ENCODE measurements at regions not wholly inside any gene's neighbourhood (a gene's known extent, or its start where the extent isn't known, plus 50 kb on each side); places are given as distances from the start of the nearest gene placed in this dataset.

DNA sequence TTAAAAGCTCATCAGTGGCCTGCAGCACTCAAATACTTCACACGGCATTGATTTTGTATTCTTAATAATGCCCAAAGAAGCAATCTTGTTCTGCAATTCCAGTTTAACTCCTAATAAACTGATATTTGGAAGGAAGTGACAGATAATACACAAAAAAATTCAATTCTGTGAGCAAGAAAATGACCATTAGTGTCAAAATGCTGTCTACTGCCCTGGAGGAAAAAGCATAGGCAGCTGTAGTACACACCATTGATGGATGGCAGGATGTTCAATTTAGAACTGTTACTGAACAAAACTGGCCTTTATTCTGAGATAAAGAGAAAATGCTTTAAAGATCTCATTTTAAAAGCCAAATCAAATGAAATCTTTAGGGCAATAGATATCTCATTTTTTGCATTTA lies 251.3 kb upstream of the FMN2 start:
- no peak for DNase-seq

- no peak for DNase-seq
Observed at GRCh38 chr1:239840790-239841189, 250.9 kb upstream of the FMN2 start.

- no peak for DNase-seq
Observed at GRCh38 chr1:239841631-239842030, 250.1 kb upstream of the FMN2 start.

- DNase-seq, result no peak
Observed at GRCh38 chr1:239843541-239843940, 248.1 kb upstream of the FMN2 start.

GRCh38 chr1:239844833-239845232 lies 246.8 kb upstream of the FMN2 start:
- no peak for DNase-seq

DNA sequence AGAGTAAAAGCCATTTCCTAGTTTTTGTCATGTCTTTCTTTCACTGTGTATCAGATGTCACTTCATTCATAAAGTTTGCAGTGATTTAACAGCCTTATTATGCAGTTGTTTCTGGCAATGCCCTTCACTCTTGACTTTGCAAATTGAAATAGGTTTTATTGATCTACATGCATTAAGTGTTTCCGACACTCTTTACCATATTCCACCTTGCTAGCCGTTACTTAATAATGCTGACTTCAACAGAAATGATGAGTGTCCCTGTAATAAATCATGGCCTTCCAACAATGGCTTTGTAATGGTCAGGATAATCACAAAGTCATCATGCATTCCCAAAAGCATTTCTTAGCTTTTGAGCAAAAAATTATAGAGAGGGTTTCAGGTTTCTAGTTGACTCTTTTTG lies 236.8 kb upstream of the FMN2 start:
- no peak for DNase-seq

- DNase-seq, result no peak
Observed at GRCh38 chr1:239856067-239856466, 235.6 kb upstream of the FMN2 start.

- no peak for DNase-seq
Observed at GRCh38 chr1:239856924-239857323, 234.8 kb upstream of the FMN2 start.

DNA sequence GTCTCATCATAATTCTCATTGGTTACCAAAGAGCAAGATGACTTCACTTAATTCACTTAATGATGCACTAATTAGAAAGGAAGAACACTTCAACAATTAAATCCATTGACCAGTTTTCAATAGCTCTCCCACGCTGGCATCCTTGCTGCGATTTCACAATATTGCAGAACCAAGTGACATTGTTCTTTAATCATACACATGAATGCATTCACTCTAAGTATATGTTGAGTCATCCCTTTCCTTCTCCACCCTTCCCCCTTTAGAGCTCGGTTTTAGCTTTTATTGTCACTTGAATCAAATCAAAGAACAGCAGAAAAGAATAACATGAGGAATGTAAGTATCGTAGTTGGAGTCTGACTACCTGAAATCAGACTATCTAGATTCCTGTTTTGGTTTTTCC lies 233.6 kb upstream of the FMN2 start:
- DNase-seq, result no peak

GRCh38 chr1:239858529-239858928 lies 233.2 kb upstream of the FMN2 start:
- DNase-seq, result no peak

DNA sequence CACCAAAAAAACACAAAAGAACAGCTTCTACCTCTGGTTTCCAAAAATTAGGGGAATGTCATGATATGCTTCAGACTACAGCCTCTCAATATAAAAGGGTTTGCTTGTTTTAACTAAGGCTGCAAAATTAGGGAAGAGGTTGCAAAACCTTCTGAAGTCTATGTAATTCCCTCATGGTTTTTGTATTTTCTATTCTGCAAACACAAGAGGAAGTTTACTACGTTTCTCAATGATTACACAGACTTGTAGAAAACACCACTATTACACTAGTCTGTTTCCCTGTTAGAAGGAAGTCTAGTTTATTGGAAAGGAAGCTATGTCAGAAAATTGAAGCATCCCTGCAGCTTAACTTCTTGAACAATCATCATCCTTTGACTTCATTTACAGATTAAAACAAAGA lies 229.7 kb upstream of the FMN2 start:
- no peak for DNase-seq

DNA sequence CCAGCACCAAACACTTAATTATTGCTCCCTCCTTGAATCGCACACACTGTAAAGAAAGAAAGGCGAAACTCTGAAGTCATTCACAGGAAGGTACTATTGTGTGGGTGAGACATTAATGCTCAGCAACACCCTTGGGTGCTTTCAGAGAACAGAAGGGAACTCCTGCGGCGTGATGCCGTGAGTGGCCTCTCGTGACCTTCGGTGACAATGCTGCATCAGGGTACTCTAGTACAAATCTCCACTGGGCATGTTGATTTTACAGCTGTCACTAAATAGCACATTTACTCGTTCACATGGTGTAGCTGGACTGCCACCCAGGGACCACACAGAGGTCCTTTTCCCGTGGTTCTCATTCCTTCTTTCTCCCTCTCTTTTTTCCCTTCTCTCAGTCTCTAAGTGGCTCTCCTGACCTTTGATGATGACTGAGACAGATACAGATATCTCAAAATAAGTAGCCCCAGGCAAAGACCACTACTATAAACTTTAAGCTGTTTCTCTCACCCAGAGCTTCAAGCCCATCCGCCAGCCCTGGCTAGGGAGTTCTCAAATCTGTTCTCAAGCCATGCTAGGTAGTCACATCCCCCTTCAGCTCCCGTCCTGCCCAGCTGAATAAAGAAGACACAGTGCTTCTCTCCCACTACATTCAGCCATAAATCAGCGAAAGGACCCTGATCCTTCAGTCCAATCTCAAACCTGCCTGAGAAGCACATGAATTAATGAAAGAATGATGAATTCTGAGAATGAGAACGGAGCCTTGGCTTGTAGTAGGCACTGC lies 223.4 kb upstream of the FMN2 start:
- DNase-seq, result no peak

GRCh38 chr1:239870194-239870593 lies 221.5 kb upstream of the FMN2 start:
- DNase-seq, result no peak

DNA sequence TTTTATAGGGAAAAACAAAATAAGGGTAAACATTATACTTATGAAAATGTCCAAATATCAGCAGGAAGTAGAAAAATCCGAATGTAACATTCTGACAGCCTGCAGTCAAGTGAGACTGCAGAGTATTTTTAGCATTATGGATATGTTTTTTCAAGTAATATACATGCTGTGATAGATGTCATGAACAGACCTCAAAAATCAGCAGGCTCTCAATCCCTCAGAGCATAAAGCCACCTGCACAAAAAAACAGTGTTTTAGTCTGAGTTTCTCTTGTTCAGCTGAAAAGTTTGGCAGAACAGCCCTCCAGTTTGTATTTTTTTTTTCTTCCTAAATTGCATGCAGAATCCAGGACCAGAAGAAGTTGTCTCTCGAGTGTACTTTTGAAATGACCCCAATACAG lies 219.1 kb upstream of the FMN2 start:
- DNase-seq, result no peak

DNA sequence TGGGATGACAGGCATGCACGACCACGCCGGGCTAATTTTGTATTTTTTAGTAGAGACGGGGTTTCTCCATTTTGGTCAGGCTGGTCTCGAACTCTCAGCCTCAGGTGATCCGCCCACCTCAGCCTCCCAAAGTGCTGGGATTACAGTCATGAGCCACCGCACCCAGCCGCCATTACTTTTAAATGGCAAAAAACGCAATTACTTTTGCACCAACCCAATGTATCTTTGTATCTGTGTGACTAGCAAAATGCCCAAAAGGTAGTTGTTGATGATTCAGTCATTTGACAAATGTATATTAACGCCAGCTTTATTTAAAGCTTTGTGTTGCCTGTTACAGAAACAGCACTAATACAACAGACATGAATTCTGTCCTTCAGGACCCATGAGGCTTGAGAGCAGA lies 216.9 kb upstream of the FMN2 start:
- no peak for DNase-seq

- no peak for DNase-seq
Observed at GRCh38 chr1:239879321-239880170, 212.1 kb upstream of the FMN2 start.

- DNase-seq, result no peak
Observed at GRCh38 chr1:239882967-239883366, 208.7 kb upstream of the FMN2 start.

DNA sequence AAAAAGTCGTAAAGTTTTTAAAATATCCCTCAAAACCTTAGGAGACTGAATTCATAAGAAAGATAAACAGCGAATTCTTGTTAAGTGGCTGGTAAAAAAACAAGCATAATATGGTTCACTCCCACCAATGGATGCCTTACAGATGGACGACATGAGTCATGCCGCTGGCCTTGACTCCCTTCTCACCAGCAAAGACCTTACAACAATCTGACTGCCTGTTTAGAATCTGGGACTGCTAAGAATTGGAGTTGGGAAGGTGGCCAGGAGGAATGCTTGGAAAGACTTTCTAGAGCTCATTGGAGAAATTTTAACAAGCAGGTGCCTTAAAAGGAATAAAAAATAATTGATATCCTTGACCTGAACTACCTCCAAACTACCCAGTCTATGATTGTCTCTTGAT lies 206.9 kb upstream of the FMN2 start:
- DNase-seq, result no peak

DNA sequence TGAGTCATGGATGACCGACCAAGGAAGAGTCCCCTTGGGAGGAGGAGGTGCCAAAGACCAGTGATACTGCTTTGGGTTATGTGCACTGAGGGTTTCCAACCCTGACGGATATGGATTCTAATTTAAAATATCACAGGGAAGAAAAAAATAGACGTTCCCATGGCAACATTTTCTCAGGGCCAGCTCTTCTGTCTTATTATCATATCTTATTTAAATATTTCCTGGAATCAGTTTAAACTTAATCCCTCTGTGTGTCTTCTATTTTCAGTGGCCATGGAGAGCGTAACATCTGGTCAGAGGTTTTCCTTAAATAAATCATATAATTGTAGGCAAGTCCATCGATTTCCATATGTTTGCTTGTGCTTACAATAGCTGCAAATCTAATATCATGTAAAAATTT lies 205.4 kb upstream of the FMN2 start:
- no peak for DNase-seq

DNA sequence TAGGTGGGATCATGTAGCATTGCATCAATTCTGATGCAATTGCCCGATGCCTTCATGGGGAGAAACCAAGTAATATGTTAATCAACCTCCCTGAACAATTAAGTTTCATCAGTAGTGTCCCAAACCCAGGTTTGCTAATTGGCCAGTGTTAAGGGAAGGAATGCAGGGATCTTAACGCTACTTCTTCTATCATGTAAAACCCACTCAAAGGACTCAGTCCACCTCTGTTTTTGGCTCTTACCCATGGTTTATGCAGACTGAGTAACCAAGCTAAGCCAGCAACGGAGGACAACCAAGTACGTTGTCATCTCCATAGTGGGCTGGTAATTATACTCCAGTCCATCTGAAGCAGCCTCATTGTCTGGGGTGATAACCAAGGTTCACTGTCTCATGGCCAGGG lies 203.0 kb upstream of the FMN2 start:
- DNase-seq, result no peak

DNA sequence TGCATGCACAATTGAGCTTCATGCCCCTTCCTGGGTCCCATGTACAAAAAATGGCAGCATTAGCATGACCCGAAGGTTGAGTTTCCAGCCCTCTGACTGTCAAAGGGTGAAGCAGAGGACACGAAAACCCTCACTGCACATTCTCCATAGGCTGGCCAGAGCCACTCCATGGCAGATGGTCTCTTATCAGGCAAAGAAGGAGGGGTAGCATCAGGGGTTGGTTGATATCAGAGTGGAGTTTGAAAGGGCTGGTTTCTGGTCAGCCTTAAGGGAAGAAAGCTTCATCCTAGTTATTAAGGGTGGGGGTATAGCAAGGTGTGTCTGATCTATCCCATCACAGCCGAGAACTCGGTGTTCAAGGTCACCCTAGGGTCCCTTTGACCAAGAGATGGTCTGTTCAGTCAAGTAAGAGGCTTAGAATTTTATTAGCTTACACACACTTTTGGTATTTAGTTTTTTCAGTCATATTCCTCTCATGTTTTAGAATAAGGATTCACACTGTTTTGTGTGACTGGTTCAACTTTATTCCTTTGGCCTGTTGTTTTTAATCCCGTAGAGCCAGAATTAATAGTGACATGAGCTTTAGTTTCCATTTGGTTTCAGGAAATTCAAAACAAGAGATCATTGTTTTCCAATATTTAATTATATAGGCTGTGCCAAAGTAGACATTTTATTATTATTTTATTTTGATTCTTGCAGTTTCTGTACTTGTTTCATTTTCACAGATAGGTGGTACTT lies 199.9 kb upstream of the FMN2 start:
- no peak for DNase-seq

DNA sequence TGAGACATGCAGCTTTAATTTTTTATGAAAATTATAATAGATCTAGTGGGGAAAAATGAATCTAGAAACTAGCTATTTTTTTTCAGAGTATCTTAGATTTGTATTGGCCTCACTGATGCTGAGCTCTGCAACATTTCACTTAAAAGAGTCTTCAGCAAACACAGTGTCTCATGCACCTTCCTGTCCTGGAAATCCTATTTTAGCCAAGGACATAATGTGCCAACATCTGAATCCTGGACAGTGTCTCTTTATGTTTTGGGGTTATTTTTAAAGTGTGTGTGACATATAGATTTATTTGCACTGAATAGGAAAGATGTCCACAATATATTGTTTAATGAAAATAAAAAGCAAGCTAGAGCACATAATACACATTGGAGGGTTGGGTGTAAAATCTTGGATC lies 199.1 kb upstream of the FMN2 start:
- no peak for DNase-seq

DNA sequence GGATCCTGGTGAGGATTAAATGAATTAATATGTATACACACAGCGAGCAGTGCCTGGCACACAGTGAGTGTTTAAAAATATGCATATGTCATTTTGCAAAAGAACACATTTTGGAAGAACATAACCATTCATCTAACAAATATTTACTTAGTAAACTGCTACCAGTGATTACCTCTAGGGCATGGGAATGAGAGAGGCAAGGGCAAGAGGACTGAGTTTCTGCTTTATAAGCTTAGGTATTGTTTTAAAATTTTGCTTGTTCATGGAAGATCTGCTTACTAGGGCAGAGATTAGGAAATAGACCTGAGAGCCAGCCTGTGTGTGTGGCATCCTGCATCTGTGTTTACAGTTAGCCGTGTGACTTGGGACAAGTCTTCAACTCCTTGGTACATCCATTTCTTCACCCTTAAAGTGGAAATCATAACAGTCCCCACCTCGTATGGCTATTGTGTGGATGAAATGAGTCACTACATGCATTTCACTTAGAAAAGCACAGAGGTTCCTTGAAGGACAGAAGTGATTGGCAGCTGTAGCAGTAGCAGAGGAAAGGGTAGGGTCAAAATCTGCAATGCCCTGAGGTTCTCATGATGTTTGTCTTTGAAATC lies 198.5 kb upstream of the FMN2 start:
- no peak for DNase-seq
